Mesenchymal stem cell (in vitro differentiated cells and primary cell): ENCODE measurements at regions not wholly inside any gene's neighbourhood (a gene's known extent, or its start where the extent isn't known, plus 50 kb on each side); places are given as distances from the start of the nearest gene placed in this dataset.

Experiments
- DNase-seq: peaks from one replicate; pipeline ENCODE4 v3.0.0-alpha.2; 2013
- H2AFZ ChIP-seq: one replicate; pipeline ENCODE4 v1.6.1; 2013; ENCODE audit warnings: low read depth, mild to moderate bottlenecking, control low read depth, inconsistent platforms, low read length, moderate library complexity
- H2AK5ac ChIP-seq: 2 replicates; pipeline ENCODE4 v1.6.1; 2013; ENCODE audit warnings: low read length, moderate library complexity, mild to moderate bottlenecking, inconsistent platforms; ENCODE audit not compliant: severe bottlenecking
- H2BK120ac ChIP-seq: one replicate; pipeline ENCODE4 v1.6.1; 2013; ENCODE audit warnings: low read depth, mild to moderate bottlenecking, inconsistent platforms, low read length, moderate library complexity
- H2BK12ac ChIP-seq, 2 experiments: one replicate each; pipeline ENCODE4 v1.6.1; 2013; ENCODE audit warnings: inconsistent platforms in 2 of 2, low read length in 2 of 2, mild to moderate bottlenecking in 2 of 2, moderate library complexity in 2 of 2, control low read depth in 1 of 2
- H2BK15ac ChIP-seq: one replicate; pipeline ENCODE4 v1.6.1; 2013; ENCODE audit warnings: mild to moderate bottlenecking, low read depth, inconsistent platforms; ENCODE audit not compliant: poor library complexity, severe bottlenecking
- H2BK5ac ChIP-seq: 2 replicates; pipeline ENCODE4 v1.6.1; 2013; ENCODE audit warnings: low read depth, mild to moderate bottlenecking, low read length, control low read depth, inconsistent platforms; ENCODE audit not compliant: poor library complexity, severe bottlenecking
- H3K14ac ChIP-seq, 2 experiments: one replicate each; pipeline ENCODE4 v1.6.1; 2013; ENCODE audit warnings: inconsistent platforms in 2 of 2, low read length in 2 of 2, control low read depth in 1 of 2, mild to moderate bottlenecking in 1 of 2, moderate library complexity in 1 of 2
- H3K18ac ChIP-seq, 2 experiments: one replicate each; pipeline ENCODE4 v1.6.1; 2013; ENCODE audit warnings: inconsistent platforms in 2 of 2, low read length in 2 of 2, control low read depth in 1 of 2, low read depth in 1 of 2, mild to moderate bottlenecking in 1 of 2
- H3K23ac ChIP-seq, 2 experiments: one replicate each; pipeline ENCODE4 v1.6.1; 2013; ENCODE audit warnings: inconsistent platforms in 2 of 2, low read length in 2 of 2, mild to moderate bottlenecking in 2 of 2, moderate library complexity in 2 of 2, control low read depth in 1 of 2
- H3K27ac ChIP-seq: 2 replicates; pipeline ENCODE4 v1.5.1; 2013; ENCODE audit warnings: mild to moderate bottlenecking, moderate library complexity, low read length, control low read depth, inconsistent platforms; ENCODE audit not compliant: poor library complexity, severe bottlenecking
- H3K27me3 ChIP-seq, 2 experiments: 2 replicates each; pipeline versions ENCODE4 v1.6.1 to v1.7.0; 2013; ENCODE audit warnings: low read length in 2 of 2, mild to moderate bottlenecking in 2 of 2, moderate library complexity in 2 of 2, control low read depth in 1 of 2, inconsistent platforms in 1 of 2; ENCODE audit not compliant: control insufficient read depth in 1 of 2, insufficient read depth in 1 of 2
- H3K36me3 ChIP-seq, 2 experiments: 2 replicates each; pipeline versions ENCODE4 v1.6.1 to v1.7.0; 2013; ENCODE audit warnings: low read length in 2 of 2, control low read depth in 1 of 2, inconsistent platforms in 1 of 2, low read depth in 1 of 2, mild to moderate bottlenecking in 1 of 2; ENCODE audit not compliant: insufficient read depth in 2 of 2, control insufficient read depth in 1 of 2
- H3K4ac ChIP-seq, 2 experiments: one replicate each; pipeline ENCODE4 v1.6.1; 2013; ENCODE audit warnings: inconsistent platforms in 2 of 2, low read length in 2 of 2, mild to moderate bottlenecking in 2 of 2, moderate library complexity in 2 of 2, control low read depth in 1 of 2, low read depth in 1 of 2
- H3K4me1 ChIP-seq: 2 replicates; pipeline ENCODE4 v1.6.1; 2013; ENCODE audit warnings: low read depth, low read length, control low read depth; ENCODE audit not compliant: control insufficient read depth, insufficient read depth
- H3K4me2 ChIP-seq: 2 replicates; pipeline ENCODE4 v1.6.1; 2013; ENCODE audit warnings: low read length, mild to moderate bottlenecking, inconsistent platforms; ENCODE audit not compliant: poor library complexity, severe bottlenecking
- H3K4me3 ChIP-seq, 2 experiments: 2 replicates each; pipeline versions ENCODE4 v1.5.1 to v1.7.0; 2013; ENCODE audit warnings: low read length in 2 of 2, mild to moderate bottlenecking in 2 of 2, control low read depth in 1 of 2, low read depth in 1 of 2; ENCODE audit not compliant: insufficient read depth in 1 of 2
- H3K79me1 ChIP-seq: replicated peaks from 2 replicates; pipeline ENCODE4 v1.6.1; 2013; ENCODE audit warnings: mild to moderate bottlenecking, control low read depth, low read length, inconsistent platforms; ENCODE audit not compliant: poor library complexity, severe bottlenecking
- H3K9ac ChIP-seq: 2 replicates; pipeline ENCODE4 v1.7.0; 2013; ENCODE audit warnings: mild to moderate bottlenecking, low read length, moderate library complexity
- H3K9me3 ChIP-seq: 2 replicates; pipeline ENCODE4 v1.7.0; 2013; ENCODE audit warnings: mild to moderate bottlenecking, low read length; ENCODE audit not compliant: control insufficient read depth
- H4K8ac ChIP-seq: one replicate; pipeline ENCODE4 v1.6.1; 2013; ENCODE audit warnings: inconsistent platforms, mild to moderate bottlenecking, low read length, moderate library complexity
- H4K91ac ChIP-seq: one replicate; pipeline ENCODE4 v1.6.1; 2013; ENCODE audit warnings: mild to moderate bottlenecking, low read length, inconsistent platforms
- WGBS: methylation state at CpG from one replicate; pipeline ENCODE4 v1.1.7; 2013; ENCODE audit warnings: mixed read lengths; 5-methylcytosine and 5-hydroxymethylcytosine counted together

DNA sequence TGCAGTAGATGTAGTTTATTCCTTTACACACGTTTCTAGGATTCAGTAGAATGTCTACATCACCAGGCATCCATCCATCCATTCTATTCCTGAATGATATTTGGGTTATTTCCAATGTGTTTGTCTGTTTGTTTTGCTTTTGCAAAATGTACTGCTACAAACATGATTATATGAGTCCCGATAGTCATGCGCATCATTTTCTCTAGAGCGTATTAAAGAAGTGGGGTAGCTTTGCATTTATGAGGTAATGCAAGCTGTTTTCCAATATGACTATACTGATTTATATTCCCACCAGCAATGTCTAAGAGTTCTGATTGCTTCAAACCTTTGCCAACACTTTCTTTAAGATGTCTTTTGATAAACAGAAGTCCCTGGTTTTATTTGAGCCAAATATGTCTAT, 253.2 kb downstream of the NOVA1 start:
- Histone ChIP-seq H3K9ac (no peak overlapping the region), H3K27ac (no peak overlapping the region), H3K4me2 (no peak overlapping the region), H3K4me3 (no peak overlapping the region), H3K27me3 (no peaks in the 10 kb centered on the region), H3K9me3 (no peaks in the 10 kb centered on the region), H4K91ac (no peak overlapping the region), H2AK5ac (no peak overlapping the region), H2AFZ (no peak overlapping the region), H3K14ac (no peak overlapping the region), H2BK15ac (no peak overlapping the region), H3K4ac (no peak overlapping the region), H2BK5ac (no peak overlapping the region), H2BK12ac (no peak overlapping the region), H3K4me1 (no peaks in the 10 kb centered on the region), H3K79me1 (no peaks in the 10 kb centered on the region), H4K8ac (no peak overlapping the region), H3K18ac (no peak overlapping the region), H3K36me3 (no peaks in the 10 kb centered on the region), H2BK120ac (no peak overlapping the region), H3K23ac (no peak overlapping the region)
- DNase-seq, result no peak
- 100% methylated on average over 1 of the region's 4 CpGs for WGBS

DNA sequence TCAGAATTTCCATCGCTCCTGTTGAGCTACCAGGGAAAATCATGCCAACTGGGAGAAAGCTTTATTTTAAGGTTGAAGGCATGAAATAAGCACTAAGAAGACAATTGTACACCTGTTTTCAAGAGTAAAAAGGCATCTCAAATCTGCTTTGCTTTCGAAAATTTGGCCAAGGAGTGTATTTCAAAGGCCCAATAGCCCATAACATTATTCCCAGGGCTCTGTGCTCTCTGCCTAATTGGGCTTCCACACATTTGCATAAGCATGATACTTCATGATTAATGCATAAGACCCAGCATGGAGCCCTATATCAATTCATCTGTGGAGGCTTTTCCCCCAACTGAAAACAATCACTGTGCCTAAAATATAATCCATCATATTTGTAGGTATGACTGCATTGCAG, 258.5 kb downstream of the NOVA1 start:
- Histone ChIP-seq H2AFZ (no peak overlapping the region), H4K8ac (no peak overlapping the region), H3K36me3 (no peaks in the 10 kb centered on the region), H3K23ac (no peak overlapping the region), H3K9ac (no peak overlapping the region), H3K18ac (no peak overlapping the region), H3K14ac (no peak overlapping the region), H2BK15ac (no peak overlapping the region), H2BK12ac (no peak overlapping the region), H3K79me1 (no peaks in the 10 kb centered on the region), H2AK5ac (no peak overlapping the region), H3K4me2 (no peak overlapping the region), H2BK5ac (no peak overlapping the region), H2BK120ac (no peak overlapping the region), H3K4me1 (no peaks in the 10 kb centered on the region), H3K27me3 (no peaks in the 10 kb centered on the region), H3K4me3 (no peak overlapping the region), H3K4ac (no peak overlapping the region), H4K91ac (no peak overlapping the region), H3K27ac (no peak overlapping the region), H3K9me3 (no peaks in the 10 kb centered on the region)
- no peak for DNase-seq
- WGBS, result 69% methylated on average over 2 of the region's 2 CpGs

DNA sequence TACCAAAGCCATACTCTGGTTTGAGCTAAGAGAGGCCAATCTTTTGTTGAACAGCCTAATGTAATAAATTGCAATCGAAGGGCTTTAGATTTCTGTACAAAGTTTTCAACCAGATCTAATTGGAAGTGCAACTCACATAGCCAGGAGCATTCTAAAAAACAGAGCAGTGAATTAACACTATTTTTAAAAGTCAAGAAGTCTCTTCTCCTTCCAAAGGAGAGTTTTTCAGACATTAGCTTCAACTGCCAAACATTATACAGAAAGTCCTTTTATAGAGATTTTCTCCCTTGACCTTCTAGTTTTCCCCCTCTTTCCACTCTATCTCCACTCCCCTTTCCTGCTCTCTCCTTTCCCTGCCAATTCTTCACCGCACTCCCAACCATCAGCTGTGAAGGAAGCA, 259.6 kb downstream of the NOVA1 start:
- DNase-seq, result no peak
- H2AFZ ChIP-seq, result no peak overlapping the region
- H2BK12ac ChIP-seq, result no peak overlapping the region
- H3K27me3 ChIP-seq, result no peaks in the 10 kb centered on the region
- H2BK15ac ChIP-seq, result no peak overlapping the region
- no peaks in the 10 kb centered on the region for H3K36me3 ChIP-seq
- H3K4me2 ChIP-seq, result no peak overlapping the region
- H3K4me3 ChIP-seq, result no peak overlapping the region
- no peaks in the 10 kb centered on the region for H3K9me3 ChIP-seq
- no peak overlapping the region for H3K14ac ChIP-seq
- no peak overlapping the region for H3K4ac ChIP-seq
- H3K27ac ChIP-seq, result no peak overlapping the region
- no peaks in the 10 kb centered on the region for H3K79me1 ChIP-seq
- H3K9ac ChIP-seq, result no peak overlapping the region
- H4K91ac ChIP-seq, result no peak overlapping the region
- no peak overlapping the region for H4K8ac ChIP-seq
- H2BK5ac ChIP-seq, result no peak overlapping the region
- 50% methylated on average over 2 of the region's 2 CpGs for WGBS
- no peak overlapping the region for H2AK5ac ChIP-seq
- H2BK120ac ChIP-seq, result no peak overlapping the region
- H3K18ac ChIP-seq, result no peak overlapping the region
- no peak overlapping the region for H3K23ac ChIP-seq
- H3K4me1 ChIP-seq, result no peaks in the 10 kb centered on the region

DNA sequence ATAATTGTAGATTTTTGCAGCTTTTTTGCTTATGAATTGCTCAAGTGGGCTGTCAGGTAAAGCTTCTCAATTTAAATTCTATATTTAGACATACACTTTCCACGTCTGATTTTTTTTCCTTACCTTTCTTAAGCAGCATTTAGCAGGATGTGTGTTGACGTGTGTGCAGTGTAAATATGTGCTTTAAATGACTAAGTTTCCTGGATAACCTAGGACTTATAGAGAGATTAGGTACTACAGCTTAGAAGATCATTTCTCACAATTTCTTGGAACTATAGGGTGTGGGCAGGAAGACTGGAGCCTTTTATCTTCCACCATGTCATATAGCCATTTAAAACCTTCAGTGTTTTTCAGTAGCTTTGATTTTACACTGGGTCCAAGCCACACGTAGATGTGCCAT, 263.5 kb downstream of the NOVA1 start:
- Histone ChIP-seq H3K14ac (no peak overlapping the region), H2BK15ac (no peak overlapping the region), H2BK120ac (no peak overlapping the region), H3K18ac (no peak overlapping the region), H4K8ac (no peak overlapping the region), H2BK5ac (no peak overlapping the region), H4K91ac (no peak overlapping the region), H3K4me2 (no peak overlapping the region), H2AK5ac (no peak overlapping the region), H2BK12ac (no peak overlapping the region), H3K36me3 (no peaks in the 10 kb centered on the region), H2AFZ (no peak overlapping the region), H3K23ac (no peak overlapping the region), H3K4me1 (peaks cover 3% of the 10 kb centered on the region), H3K27me3 (no peaks in the 10 kb centered on the region), H3K9me3 (no peaks in the 10 kb centered on the region), H3K27ac (no peak overlapping the region), H3K4me3 (no peak overlapping the region), H3K9ac (no peak overlapping the region), H3K4ac (no peak overlapping the region), H3K79me1 (no peaks in the 10 kb centered on the region)
- no peak for DNase-seq
- no CpG with 5 or more reads among the region's 3 CpGs for WGBS
